HFFc6 (cell line): ENCODE measurements at regions not wholly inside any gene's neighbourhood (a gene's known extent, or its start where the extent isn't known, plus 50 kb on each side); places are given as distances from the start of the nearest gene placed in this dataset.

Source experiments
- DNase-seq: peaks from one replicate; pipeline ENCODE4 v3.0.0-alpha.2; 2018
- H3K27ac Mint-ChIP-seq: 2 replicates; pipeline ENCODE4 v1.8.0; 2020; ENCODE audit warnings: mild to moderate bottlenecking, mixed read lengths
- H3K27me3 Mint-ChIP-seq: 2 replicates; pipeline ENCODE4 v1.8.0; 2021; ENCODE audit warnings: mild to moderate bottlenecking, moderate library complexity, mixed read lengths; ENCODE audit not compliant: insufficient read depth
- H3K36me3 Mint-ChIP-seq: 2 replicates; pipeline ENCODE4 v1.8.0; 2021; ENCODE audit warnings: low read depth, mixed read lengths
- H3K4me1 Mint-ChIP-seq: 2 replicates; pipeline ENCODE4 v1.8.0; 2020; ENCODE audit warnings: low read depth, mixed read lengths
- H3K4me3 Mint-ChIP-seq: 2 replicates; pipeline ENCODE4 v1.8.0; 2020; ENCODE audit warnings: mild to moderate bottlenecking, moderate library complexity, mixed read lengths
- H3K9me3 Mint-ChIP-seq: 2 replicates; pipeline ENCODE4 v1.8.0; 2020; ENCODE audit warnings: mild to moderate bottlenecking, mixed read lengths
- CTCF ChIP-seq: fragments of 200-600 bp; sonication (generic); IDR thresholded peaks from 2 replicates; pipeline ENCODE4 v1.5.0; 2021; ENCODE audit warnings: antibody characterized with exemption, mild to moderate bottlenecking

- Mint-ChIP-seq H3K4me3 (no peak overlapping the region), H3K27me3 (peaks cover 2% of the 10 kb centered on the region), H3K4me1 (no peaks in the 10 kb centered on the region), H3K36me3 (peaks cover 11% of the 10 kb centered on the region), H3K9me3 (peaks cover 42% of the 10 kb centered on the region), H3K27ac (no peak overlapping the region)
- TF ChIP-seq CTCF, result no peak
- no peak for DNase-seq
Measured at GRCh38 chr11:70531281-70532065, 133.1 kb downstream of the CTTN start.

GRCh38 chr11:70532066-70532440 lies 133.7 kb downstream of the CTTN start:
- H3K4me3 Mint-ChIP-seq, result no peak overlapping the region
- H3K4me1 Mint-ChIP-seq, result no peaks in the 10 kb centered on the region

GRCh38 chr11:70532731-70533130 lies 134.4 kb downstream of the CTTN start:
- Mint-ChIP-seq H3K9me3 (peaks cover 39% of the 10 kb centered on the region), H3K4me3 (no peak overlapping the region), H3K27ac (no peak overlapping the region), H3K4me1 (no peaks in the 10 kb centered on the region), H3K36me3 (peaks cover 16% of the 10 kb centered on the region), H3K27me3 (peaks cover 2% of the 10 kb centered on the region)
- DNase-seq, result no peak
- no peak for TF ChIP-seq CTCF

More at GRCh38 chr11:70532066-70532440, 133.7 kb downstream of the CTTN start:
- H3K27ac Mint-ChIP-seq, result no peak overlapping the region
- no peak for DNase-seq
- H3K9me3 Mint-ChIP-seq, result peaks cover 42% of the 10 kb centered on the region
- no peak for TF ChIP-seq CTCF
- H3K27me3 Mint-ChIP-seq, result peaks cover 2% of the 10 kb centered on the region
- peaks cover 12% of the 10 kb centered on the region for H3K36me3 Mint-ChIP-seq

GRCh38 chr11:70535191-70535971 lies 137.1 kb downstream of the CTTN start:
- no peak overlapping the region for H3K4me3 Mint-ChIP-seq
- H3K27ac Mint-ChIP-seq, result no peak overlapping the region
- H3K27me3 Mint-ChIP-seq, result peaks cover 2% of the 10 kb centered on the region
- DNase-seq, result no peak
- no peak for TF ChIP-seq CTCF
- H3K9me3 Mint-ChIP-seq, result peaks cover 38% of the 10 kb centered on the region
- no peaks in the 10 kb centered on the region for H3K4me1 Mint-ChIP-seq
- H3K36me3 Mint-ChIP-seq, result peaks cover 16% of the 10 kb centered on the region

- TF ChIP-seq CTCF, result no peak
- Mint-ChIP-seq H3K4me3 (no peak overlapping the region), H3K27me3 (peaks cover 2% of the 10 kb centered on the region), H3K4me1 (no peaks in the 10 kb centered on the region), H3K36me3 (peaks cover 23% of the 10 kb centered on the region), H3K27ac (no peak overlapping the region), H3K9me3 (peaks cover 40% of the 10 kb centered on the region)
- DNase-seq, result no peak
Measured at GRCh38 chr11:70536051-70536877, 137.9 kb downstream of the CTTN start.
